T47D (cell line): ENCODE measurements at regions not wholly inside any gene's neighbourhood (a gene's known extent, or its start where the extent isn't known, plus 50 kb on each side); places are given as distances from the start of the nearest gene placed in this dataset.

Experiments used
- DNase-seq, 2 experiments: peaks; one replicate each; pipeline versions ENCODE4 v3.0.0 to v3.0.0-alpha.2; 2011 to 2012; ENCODE audit warnings: low read depth in 1 of 2, low spot score in 1 of 2
- JUND ChIP-seq: IDR thresholded peaks from 2 replicates; pipeline ENCODE4 v1.6.1; 2012; ENCODE audit warnings: low read depth
- in situ Hi-C: cut with HindIII; loops from 2 replicates; pipeline ENCODE4 v1.10.0; 2016; ENCODE audit warnings: low sequenced_read_pairs, low pct_unique_long_range_greater_than_20kb

DNA sequence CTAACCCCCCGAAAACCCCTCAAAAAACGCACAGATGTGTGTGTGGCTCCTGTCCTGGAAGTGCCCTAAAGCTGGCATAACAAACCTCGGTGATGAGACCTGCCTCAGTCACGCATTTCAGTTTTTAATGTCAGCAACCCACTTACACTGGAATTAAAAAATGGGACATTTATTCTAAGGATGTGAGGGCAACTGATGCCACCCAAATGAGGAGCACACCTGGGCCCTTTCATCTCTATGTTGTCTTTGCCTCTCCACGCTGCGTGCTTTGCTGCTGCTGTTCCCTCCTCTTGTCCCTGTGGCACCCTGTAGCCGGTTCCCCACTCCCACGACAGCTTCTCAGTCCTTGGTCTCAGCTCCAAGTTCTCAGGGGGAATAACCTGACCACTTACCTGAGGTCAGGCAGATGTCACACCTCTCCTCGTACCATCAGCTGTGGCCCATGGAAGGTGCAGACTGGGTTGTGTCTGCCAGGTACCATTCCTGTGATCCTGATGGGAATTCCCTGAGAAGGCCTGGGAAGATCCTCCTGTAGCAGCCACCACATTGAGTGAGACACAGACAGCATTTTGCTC is 134.2 kb upstream of the THBS2 start:
- in situ Hi-C loops: no loop called here
- TF ChIP-seq JUND: no peak
- DNase-seq: no peak

DNA sequence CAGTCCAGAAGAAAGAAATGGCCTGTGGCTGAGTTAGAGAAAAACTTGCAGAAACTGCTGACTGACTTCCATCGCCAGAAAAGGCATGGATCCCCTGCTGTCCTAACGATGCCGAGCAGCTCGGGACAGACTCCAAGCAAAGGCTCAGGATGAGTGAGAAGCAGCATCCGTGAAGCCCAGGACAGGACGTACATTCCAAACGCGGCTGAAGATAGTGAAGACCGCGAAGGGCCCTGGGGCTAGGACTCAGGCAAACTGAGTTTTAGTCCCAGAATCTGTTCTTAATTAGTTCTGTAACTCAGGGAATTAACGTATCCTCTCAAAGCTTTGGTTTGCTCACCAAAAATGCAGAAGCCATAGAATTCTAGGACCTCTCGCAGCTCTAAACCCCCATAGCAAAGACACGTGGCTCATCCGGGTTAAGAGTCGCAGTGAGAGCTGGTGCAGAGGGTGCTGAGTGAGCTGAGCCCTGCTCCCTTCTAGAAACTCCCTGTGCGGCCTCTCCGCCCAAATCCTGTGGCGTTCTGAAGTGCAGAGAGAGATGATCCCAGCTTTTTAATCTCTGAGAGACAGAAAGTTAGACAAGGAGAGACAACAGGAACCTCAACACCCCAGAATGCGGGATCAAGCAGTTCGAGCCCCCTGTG is 132.9 kb upstream of the THBS2 start:
- in situ Hi-C loops: no loop called here
- no peak for DNase-seq
- TF ChIP-seq JUND: no peak

GRCh38 chr6:169385237-169385880 is 131.7 kb upstream of the THBS2 start:
- DNase-seq: no peak
- in situ Hi-C loops: no loop called here
- TF ChIP-seq JUND: no peak

DNA sequence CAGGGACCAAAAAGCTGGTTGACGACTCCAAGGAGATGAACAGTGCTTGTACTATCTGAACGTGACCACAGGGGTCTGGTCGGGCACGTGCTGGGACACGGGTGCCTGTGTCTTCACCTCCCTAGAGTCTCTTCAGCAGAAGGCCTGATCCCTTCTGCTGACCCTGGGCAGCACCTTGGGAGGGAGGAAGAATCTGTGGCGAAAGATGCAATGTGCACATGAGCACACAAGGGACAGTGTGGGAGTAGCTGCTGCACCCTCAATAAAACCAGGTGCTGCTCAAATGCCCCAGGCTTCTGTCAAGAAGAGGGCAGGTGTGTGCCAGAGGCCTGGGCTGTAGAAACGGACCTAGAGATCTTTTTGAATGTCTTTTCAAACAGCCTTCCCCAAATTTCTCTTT is 130.6 kb upstream of the THBS2 start:
- no peak for DNase-seq
- in situ Hi-C loops: no loop called here
- TF ChIP-seq JUND: no peak

DNA sequence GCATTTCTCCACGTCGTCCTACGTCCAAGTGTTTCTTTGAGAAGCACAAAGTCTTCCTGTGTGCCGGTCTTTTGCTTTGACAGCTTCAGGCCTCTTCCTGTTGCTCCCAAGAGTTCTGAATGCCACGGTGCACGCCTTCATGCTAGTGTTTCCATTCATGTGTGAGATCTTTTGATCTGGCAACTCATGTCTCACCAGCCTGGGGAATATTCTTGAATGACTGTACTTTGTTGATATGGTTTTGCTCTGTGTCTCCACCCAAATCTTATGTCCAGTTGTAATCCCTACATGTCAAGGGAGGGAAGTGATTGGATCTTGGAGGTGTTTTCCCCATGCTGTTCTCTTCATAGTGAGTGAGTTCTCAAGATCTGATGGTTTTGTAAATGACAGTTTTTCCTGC is 129.6 kb upstream of the THBS2 start:
- TF ChIP-seq JUND: no peak
- no peak for DNase-seq
- in situ Hi-C loops: no loop called here

DNA sequence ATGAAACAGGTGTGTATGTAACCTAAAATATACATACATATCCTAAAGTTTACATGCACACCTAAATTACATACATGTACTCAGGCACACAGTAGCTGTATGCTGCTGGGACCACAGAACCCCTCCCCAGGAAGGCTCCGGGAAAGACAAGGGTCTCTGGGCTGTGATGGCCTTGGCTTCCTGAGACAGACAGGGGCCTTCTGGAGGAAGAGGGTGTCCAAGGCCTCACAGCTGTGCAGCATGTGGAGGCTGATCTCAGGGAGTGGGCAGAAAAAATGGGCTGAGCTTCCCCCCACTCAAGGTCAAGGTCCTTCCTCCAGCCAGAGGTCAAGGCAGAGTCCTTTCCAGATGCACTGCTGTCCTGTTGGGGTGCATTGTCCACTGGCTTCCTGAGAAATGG is 129.1 kb upstream of the THBS2 start:
- no peak for TF ChIP-seq JUND
- no peak for DNase-seq
- in situ Hi-C loops: no loop called here

- DNase-seq: no peak
- in situ Hi-C loops: no loop called here
- TF ChIP-seq JUND: no peak
Observed at GRCh38 chr6:169381988-169382387, 128.3 kb upstream of the THBS2 start.

DNA sequence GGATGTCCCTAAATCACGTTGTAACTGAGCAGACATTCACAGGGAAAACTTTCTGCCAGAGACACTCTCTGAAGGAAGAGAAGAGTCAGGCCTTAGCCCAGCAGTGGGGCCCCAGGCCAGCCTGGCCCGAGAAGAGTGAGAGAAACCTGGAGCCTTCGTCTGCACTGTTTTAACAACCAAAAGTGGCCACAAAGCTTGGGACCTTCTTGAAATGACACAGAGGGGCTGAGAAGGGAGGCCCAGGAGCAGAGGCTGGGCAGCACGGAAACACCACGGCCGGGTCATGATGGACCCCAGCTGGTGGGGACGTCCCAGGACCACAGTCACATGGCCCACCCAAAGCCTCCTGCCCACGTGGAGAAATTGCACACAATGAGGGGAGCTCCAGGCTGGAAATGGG is 126.8 kb upstream of the THBS2 start:
- in situ Hi-C loops: no loop called here
- no peak for TF ChIP-seq JUND
- no peak for DNase-seq

GRCh38 chr6:169379495-169380070 is 125.9 kb upstream of the THBS2 start:
- no peak for TF ChIP-seq JUND
- no peak for DNase-seq
- in situ Hi-C loops: no loop called here

DNA sequence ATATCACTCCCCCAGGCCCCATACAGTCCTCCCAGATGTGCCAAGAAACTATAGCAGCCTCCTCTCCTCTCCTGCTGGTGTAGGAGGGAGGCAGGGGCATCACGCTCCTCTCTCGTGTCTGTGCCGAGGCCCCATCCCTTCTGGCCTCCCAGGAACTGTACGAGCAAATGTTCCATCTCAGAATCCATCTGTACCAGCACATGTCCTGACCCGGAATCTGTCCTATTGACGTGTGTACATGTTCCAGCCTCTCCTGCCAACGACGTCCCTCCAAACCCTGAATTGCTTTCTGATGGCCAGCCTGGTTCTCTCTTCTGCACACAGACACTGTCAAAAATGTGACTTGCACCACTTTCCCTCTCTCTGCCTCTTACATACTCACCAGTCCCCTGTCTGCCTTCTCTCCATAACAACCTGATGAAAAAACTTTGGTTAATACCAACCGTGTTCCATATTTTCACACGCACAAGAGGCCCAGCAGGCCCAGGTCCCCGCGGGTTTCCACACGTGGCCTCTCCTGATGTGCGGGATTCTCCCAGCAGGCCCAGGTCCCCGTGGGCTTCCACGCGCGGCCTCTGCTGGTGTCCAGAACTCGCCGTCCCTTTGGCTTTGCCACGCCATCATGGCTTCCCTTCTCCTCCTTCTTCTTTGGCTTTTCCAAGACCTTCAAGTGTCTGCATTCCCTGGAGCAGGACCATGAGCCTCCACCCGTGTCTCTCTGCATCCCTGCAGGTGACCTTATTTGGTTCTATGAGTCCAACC is 125.2 kb upstream of the THBS2 start:
- no peak for TF ChIP-seq JUND
- in situ Hi-C loops: no loop called here
- no peak for DNase-seq

- DNase-seq: no peak
- in situ Hi-C loops: no loop called here
Observed at GRCh38 chr6:169376458-169376857, 122.8 kb upstream of the THBS2 start.

DNA sequence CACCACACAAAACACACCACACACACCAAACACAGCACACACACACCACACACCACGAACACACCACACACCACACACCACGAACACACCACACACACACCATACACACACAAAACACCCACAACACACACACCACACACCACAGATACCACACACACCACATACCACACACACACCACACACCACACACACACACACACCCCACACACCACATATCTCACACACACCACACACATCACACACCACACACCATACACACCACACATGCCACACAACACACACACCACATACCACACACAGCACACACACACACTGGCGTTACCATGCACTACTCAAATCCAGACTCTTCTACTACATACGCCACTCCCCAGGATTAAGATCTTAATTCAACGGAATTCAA is 118.9 kb upstream of the THBS2 start:
- TF ChIP-seq JUND: no peak
- in situ Hi-C loops: no loop called here
- no peak for DNase-seq

More at GRCh38 chr6:169376458-169376857, 122.8 kb upstream of the THBS2 start:
- TF ChIP-seq JUND: no peak
